NB4 (cell line): ENCODE measurements at regions not wholly inside any gene's neighbourhood (a gene's known extent, or its start where the extent isn't known, plus 50 kb on each side); places are given as distances from the start of the nearest gene placed in this dataset.

ENCODE experiments used
- CTCF ChIP-seq: IDR thresholded peaks from one replicate; pipeline ENCODE4 v1.5.1; 2012; ENCODE audit warnings: low read depth, low read length
- POLR2A ChIP-seq: IDR thresholded peaks from 2 replicates; pipeline ENCODE4 v1.6.1; 2011; ENCODE audit warnings: mild to moderate bottlenecking; ENCODE audit not compliant: insufficient read length; ENCODE audit errors: extremely low read depth

GRCh38 chr2:3021720-3022119 is 355.9 kb downstream of the EIPR1 start:
- TF ChIP-seq POLR2A (no peak), CTCF (no peak)
